D721Med (cell line): ENCODE measurements at regions not wholly inside any gene's neighbourhood (a gene's known extent, or its start where the extent isn't known, plus 50 kb on each side); places are given as distances from the start of the nearest gene placed in this dataset.

Experiments
- DNase-seq: peaks from one replicate; pipeline ENCODE4 v3.0.0; 2011; ENCODE audit warnings: low spot score; ENCODE audit not compliant: insufficient read length
- FAIRE-seq: peaks from 2 replicates; lab custom pipeline; 2011; peaks lifted over from hg19 to GRCh38; lab: Jason Lieb, UNC
- TF ChIP-seq, protein P1 (sequence below): IDR thresholded peaks from 2 replicates; pipeline ENCODE4 v1.5.1; 2012; ENCODE audit warnings: mild to moderate bottlenecking, control low read depth; ENCODE audit not compliant: insufficient read depth; ENCODE audit errors: missing control alignments

GRCh38 chr5:111562561-111562960 lies 50.2 kb upstream of the STARD4 start:
- no peak for DNase-seq
- TF ChIP-seq, protein P1, sequence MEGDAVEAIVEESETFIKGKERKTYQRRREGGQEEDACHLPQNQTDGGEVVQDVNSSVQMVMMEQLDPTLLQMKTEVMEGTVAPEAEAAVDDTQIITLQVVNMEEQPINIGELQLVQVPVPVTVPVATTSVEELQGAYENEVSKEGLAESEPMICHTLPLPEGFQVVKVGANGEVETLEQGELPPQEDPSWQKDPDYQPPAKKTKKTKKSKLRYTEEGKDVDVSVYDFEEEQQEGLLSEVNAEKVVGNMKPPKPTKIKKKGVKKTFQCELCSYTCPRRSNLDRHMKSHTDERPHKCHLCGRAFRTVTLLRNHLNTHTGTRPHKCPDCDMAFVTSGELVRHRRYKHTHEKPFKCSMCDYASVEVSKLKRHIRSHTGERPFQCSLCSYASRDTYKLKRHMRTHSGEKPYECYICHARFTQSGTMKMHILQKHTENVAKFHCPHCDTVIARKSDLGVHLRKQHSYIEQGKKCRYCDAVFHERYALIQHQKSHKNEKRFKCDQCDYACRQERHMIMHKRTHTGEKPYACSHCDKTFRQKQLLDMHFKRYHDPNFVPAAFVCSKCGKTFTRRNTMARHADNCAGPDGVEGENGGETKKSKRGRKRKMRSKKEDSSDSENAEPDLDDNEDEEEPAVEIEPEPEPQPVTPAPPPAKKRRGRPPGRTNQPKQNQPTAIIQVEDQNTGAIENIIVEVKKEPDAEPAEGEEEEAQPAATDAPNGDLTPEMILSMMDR, result no peak
- no peak for FAIRE-seq
